ENCODE measurements at regions not wholly inside any gene's neighbourhood (a gene's known extent, or its start where the extent isn't known, plus 50 kb on each side); places are given as distances from the start of the nearest gene placed in this dataset.

DNA sequence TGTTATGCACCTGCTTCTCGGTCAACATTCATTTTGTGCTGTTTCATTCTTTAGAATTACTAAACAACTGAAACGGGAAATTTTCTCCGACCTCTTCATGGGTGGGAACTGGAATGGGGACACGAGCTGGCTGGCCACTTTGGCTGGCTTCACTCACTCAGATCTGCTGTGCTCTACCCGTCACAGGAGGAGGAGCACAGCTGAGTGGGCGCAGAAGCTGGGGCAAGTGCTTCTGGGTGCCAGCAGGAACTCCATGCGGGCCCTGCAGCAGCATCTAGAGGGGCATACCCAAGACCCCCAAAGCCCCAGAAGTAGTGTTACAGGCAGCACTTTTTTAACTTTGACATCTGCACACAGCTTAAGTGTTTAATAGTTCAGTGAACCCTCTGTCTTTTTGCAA, 109.6 kb downstream of the TMEM144 start:
- Histone ChIP-seq H3K27me3 (ENCODE audit: insufficient read depth, low read length) (no peaks in the 10 kb centered on the region), H3K4me2 (ENCODE audit: insufficient read depth, low read length) (no peak overlapping the region), H4K20me1 (ENCODE audit: insufficient read depth, low read length) (no peaks in the 10 kb centered on the region), H3K27ac (ENCODE audit: low read depth, low read length) (no peak overlapping the region), H2AFZ (ENCODE audit: low read length) (no peak overlapping the region), H3K36me3 (ENCODE audit: insufficient read depth, low read length) (no peaks in the 10 kb centered on the region), H3K4me3 (ENCODE audit: insufficient read depth, low read length) (no peak overlapping the region), H3K9me3 (ENCODE audit: low read depth, low read length) (no peaks in the 10 kb centered on the region), H3K4me1 (ENCODE audit: insufficient read depth, low read length) (peaks cover 23% of the 10 kb centered on the region), H3K79me2 (ENCODE audit: insufficient read depth, low read length) (no peaks in the 10 kb centered on the region)
- TF ChIP-seq, protein P1, sequence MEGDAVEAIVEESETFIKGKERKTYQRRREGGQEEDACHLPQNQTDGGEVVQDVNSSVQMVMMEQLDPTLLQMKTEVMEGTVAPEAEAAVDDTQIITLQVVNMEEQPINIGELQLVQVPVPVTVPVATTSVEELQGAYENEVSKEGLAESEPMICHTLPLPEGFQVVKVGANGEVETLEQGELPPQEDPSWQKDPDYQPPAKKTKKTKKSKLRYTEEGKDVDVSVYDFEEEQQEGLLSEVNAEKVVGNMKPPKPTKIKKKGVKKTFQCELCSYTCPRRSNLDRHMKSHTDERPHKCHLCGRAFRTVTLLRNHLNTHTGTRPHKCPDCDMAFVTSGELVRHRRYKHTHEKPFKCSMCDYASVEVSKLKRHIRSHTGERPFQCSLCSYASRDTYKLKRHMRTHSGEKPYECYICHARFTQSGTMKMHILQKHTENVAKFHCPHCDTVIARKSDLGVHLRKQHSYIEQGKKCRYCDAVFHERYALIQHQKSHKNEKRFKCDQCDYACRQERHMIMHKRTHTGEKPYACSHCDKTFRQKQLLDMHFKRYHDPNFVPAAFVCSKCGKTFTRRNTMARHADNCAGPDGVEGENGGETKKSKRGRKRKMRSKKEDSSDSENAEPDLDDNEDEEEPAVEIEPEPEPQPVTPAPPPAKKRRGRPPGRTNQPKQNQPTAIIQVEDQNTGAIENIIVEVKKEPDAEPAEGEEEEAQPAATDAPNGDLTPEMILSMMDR (IDR thresholded peaks at IDR 0.05; ENCODE audit: extremely low read depth, low read depth, low read length), result no peak
- no peak for DNase-seq (ENCODE audit: insufficient read length, low spot score, missing footprints)

DNA sequence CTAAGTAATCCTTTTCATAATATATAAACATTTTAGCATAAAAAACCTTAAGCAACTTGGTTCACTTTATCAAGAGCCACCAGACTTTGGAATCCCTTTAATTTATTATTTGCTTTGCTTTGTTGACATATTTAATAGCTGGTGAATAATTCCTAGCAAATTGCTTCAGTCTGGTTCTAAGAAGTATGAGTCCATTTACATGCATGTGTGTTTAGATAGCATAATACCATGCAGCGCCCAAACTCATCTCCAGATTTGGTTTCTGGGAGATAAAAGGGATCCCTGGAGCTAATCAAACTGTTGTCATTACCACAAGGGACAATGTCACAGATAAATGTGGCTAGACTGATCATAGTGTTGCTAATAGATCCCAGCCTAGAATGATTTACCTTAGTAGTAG, 111.8 kb downstream of the TMEM144 start:
- TF ChIP-seq, protein P1 (IDR thresholded peaks at IDR 0.05; ENCODE audit: extremely low read depth, low read depth, low read length), result no peak
- no peak for DNase-seq (ENCODE audit: insufficient read length, low spot score, missing footprints)
- H3K4me2 ChIP-seq (ENCODE audit: insufficient read depth, low read length), result no peak overlapping the region
- H3K79me2 ChIP-seq (ENCODE audit: insufficient read depth, low read length), result no peaks in the 10 kb centered on the region
- no peaks in the 10 kb centered on the region for H3K36me3 ChIP-seq (ENCODE audit: insufficient read depth, low read length)
- no peak overlapping the region for H3K27ac ChIP-seq (ENCODE audit: low read depth, low read length)
- no peaks in the 10 kb centered on the region for H3K9me3 ChIP-seq (ENCODE audit: low read depth, low read length)
- no peak overlapping the region for H2AFZ ChIP-seq (ENCODE audit: low read length)
- no peak overlapping the region for H3K4me3 ChIP-seq (ENCODE audit: insufficient read depth, low read length)
- H3K4me1 ChIP-seq (ENCODE audit: insufficient read depth, low read length), result peaks cover 3% of the 10 kb centered on the region
- H3K27me3 ChIP-seq (ENCODE audit: insufficient read depth, low read length), result no peaks in the 10 kb centered on the region
- H4K20me1 ChIP-seq (ENCODE audit: insufficient read depth, low read length), result no peaks in the 10 kb centered on the region

DNA sequence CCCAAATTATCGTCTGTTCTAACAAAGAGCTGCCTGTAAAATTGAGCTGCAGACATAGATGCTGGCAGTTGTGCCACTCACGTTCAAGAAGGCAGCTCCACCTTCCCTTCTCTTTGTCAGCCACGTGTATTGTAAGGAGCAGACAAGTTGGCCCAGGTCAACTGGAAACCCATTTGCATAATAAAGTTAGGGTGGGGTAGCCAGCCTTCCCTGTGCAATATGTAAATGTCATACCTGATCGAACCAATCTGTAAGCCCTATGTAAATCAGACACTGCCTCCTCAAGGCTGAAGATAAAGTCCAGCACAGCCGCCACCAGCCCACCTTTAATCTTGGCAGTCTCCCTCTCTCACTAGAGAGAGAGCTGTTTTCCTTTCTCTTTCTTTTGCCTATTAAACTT, 117.2 kb downstream of the TMEM144 start:
- DNase-seq (ENCODE audit: insufficient read length, low spot score, missing footprints), result no peak
- H2AFZ ChIP-seq (ENCODE audit: low read length), result peak overlapping the region; percentile 54
- no peak overlapping the region for H3K4me3 ChIP-seq (ENCODE audit: insufficient read depth, low read length)
- H3K4me2 ChIP-seq (ENCODE audit: insufficient read depth, low read length), result no peak overlapping the region
- H3K36me3 ChIP-seq (ENCODE audit: insufficient read depth, low read length), result no peaks in the 10 kb centered on the region
- TF ChIP-seq, protein P1 (IDR thresholded peaks at IDR 0.05; ENCODE audit: extremely low read depth, low read depth, low read length), result no peak
- H3K79me2 ChIP-seq (ENCODE audit: insufficient read depth, low read length), result no peaks in the 10 kb centered on the region
- no peak overlapping the region for H3K27ac ChIP-seq (ENCODE audit: low read depth, low read length)
- H3K27me3 ChIP-seq (ENCODE audit: insufficient read depth, low read length), result no peaks in the 10 kb centered on the region
- peaks cover 3% of the 10 kb centered on the region for H3K4me1 ChIP-seq (ENCODE audit: insufficient read depth, low read length)
- no peaks in the 10 kb centered on the region for H4K20me1 ChIP-seq (ENCODE audit: insufficient read depth, low read length)
- H3K9me3 ChIP-seq (ENCODE audit: low read depth, low read length), result no peaks in the 10 kb centered on the region

DNA sequence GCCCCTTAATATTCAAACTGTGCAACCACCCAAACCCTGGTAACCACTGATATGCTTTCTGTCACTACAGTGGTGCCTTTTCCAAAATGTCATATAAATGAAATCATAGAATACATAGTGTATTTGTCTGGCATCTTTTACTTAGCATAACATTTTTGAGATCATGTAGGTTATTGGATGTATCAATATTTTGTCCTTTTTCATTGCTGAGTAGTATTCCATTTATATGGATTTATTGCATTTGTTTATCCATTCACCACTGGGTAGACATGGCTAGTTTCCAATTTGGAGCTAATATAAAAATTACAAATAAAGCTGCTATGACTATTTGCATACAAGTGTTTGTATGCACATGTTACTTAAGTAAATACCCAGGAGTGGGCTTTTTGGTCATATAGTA, 121.6 kb downstream of the TMEM144 start:
- no peak overlapping the region for H3K27ac ChIP-seq (ENCODE audit: low read depth, low read length)
- H2AFZ ChIP-seq (ENCODE audit: low read length), result no peak overlapping the region
- no peaks in the 10 kb centered on the region for H3K9me3 ChIP-seq (ENCODE audit: low read depth, low read length)
- no peak overlapping the region for H3K4me2 ChIP-seq (ENCODE audit: insufficient read depth, low read length)
- H3K4me1 ChIP-seq (ENCODE audit: insufficient read depth, low read length), result no peaks in the 10 kb centered on the region
- H3K79me2 ChIP-seq (ENCODE audit: insufficient read depth, low read length), result no peaks in the 10 kb centered on the region
- TF ChIP-seq, protein P1 (IDR thresholded peaks at IDR 0.05; ENCODE audit: extremely low read depth, low read depth, low read length), result no peak
- H3K4me3 ChIP-seq (ENCODE audit: insufficient read depth, low read length), result no peak overlapping the region
- no peaks in the 10 kb centered on the region for H3K36me3 ChIP-seq (ENCODE audit: insufficient read depth, low read length)
- no peaks in the 10 kb centered on the region for H4K20me1 ChIP-seq (ENCODE audit: insufficient read depth, low read length)
- DNase-seq (ENCODE audit: insufficient read length, low spot score, missing footprints), result no peak
- no peaks in the 10 kb centered on the region for H3K27me3 ChIP-seq (ENCODE audit: insufficient read depth, low read length)

Data from osteoblast (primary cell).